ENCODE measurements at regions not wholly inside any gene's neighbourhood (a gene's known extent, or its start where the extent isn't known, plus 50 kb on each side); places are given as distances from the start of the nearest gene placed in this dataset.

DNA sequence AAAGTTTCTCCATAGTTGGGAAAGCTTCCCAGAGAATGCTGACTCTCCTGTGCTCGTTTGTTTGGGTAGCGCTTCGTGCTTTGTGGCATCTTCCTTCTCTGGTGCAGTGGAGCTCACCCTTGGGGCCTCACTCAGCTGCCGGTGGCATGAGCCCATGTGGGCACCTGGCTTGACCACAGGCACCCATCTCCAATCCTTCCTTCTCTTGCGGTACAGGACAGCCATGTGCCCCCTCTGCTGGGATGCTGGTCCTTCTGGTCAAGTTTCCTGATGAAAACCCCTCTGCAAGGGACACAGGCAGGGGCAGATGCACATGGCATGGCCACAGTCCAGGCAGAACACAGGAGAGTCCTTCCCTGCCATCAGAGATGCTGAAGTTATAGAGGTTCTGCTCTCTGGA is 555.9 kb upstream of the HS6ST1 start:
- no peak for TF ChIP-seq POLR2A (IDR thresholded peaks at IDR 0.05)
- TF ChIP-seq, protein P1, sequence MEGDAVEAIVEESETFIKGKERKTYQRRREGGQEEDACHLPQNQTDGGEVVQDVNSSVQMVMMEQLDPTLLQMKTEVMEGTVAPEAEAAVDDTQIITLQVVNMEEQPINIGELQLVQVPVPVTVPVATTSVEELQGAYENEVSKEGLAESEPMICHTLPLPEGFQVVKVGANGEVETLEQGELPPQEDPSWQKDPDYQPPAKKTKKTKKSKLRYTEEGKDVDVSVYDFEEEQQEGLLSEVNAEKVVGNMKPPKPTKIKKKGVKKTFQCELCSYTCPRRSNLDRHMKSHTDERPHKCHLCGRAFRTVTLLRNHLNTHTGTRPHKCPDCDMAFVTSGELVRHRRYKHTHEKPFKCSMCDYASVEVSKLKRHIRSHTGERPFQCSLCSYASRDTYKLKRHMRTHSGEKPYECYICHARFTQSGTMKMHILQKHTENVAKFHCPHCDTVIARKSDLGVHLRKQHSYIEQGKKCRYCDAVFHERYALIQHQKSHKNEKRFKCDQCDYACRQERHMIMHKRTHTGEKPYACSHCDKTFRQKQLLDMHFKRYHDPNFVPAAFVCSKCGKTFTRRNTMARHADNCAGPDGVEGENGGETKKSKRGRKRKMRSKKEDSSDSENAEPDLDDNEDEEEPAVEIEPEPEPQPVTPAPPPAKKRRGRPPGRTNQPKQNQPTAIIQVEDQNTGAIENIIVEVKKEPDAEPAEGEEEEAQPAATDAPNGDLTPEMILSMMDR (IDR thresholded peaks at IDR 0.05 in 4 of 5, conservative IDR thresholded peaks at IDR 0.05 in 1 of 5): no peak
